ENCODE measurements at regions not wholly inside any gene's neighbourhood (a gene's known extent, or its start where the extent isn't known, plus 50 kb on each side); places are given as distances from the start of the nearest gene placed in this dataset.

GRCh38 chr16:13569986-13570385 lies 350.0 kb upstream of the ERCC4 start:
- no peak for DNase-seq (ENCODE audit: low read depth)
- no peak overlapping the region for H3K4me3 ChIP-seq (ENCODE audit: low read depth, low read length)
- no peak for TF ChIP-seq CTCF (IDR thresholded peaks at IDR 0.05; ENCODE audit: insufficient read depth, low read depth, low read length)

- no peak for DNase-seq (ENCODE audit: low read depth)
- H3K4me3 ChIP-seq (ENCODE audit: low read depth, low read length) = no peak overlapping the region
- TF ChIP-seq CTCF (IDR thresholded peaks at IDR 0.05; ENCODE audit: insufficient read depth, low read depth, low read length) = no peak
Measured at GRCh38 chr16:13571036-13571435, 348.9 kb upstream of the ERCC4 start.

GRCh38 chr16:13573903-13574302 lies 346.1 kb upstream of the ERCC4 start:
- no peak for DNase-seq (ENCODE audit: low read depth)
- no peak for TF ChIP-seq CTCF (IDR thresholded peaks at IDR 0.05; ENCODE audit: insufficient read depth, low read depth, low read length)
- no peak overlapping the region for H3K4me3 ChIP-seq (ENCODE audit: low read depth, low read length)

- DNase-seq (ENCODE audit: low read depth) = no peak
- TF ChIP-seq CTCF (IDR thresholded peaks at IDR 0.05; ENCODE audit: insufficient read depth, low read depth, low read length) = no peak
- H3K4me3 ChIP-seq (ENCODE audit: low read depth, low read length) = no peak overlapping the region
Measured at GRCh38 chr16:13586051-13586450, 333.9 kb upstream of the ERCC4 start.

GRCh38 chr16:13587181-13587580 lies 332.8 kb upstream of the ERCC4 start:
- no peak for DNase-seq (ENCODE audit: low read depth)
- no peak overlapping the region for H3K4me3 ChIP-seq (ENCODE audit: low read depth, low read length)
- TF ChIP-seq CTCF (IDR thresholded peaks at IDR 0.05; ENCODE audit: insufficient read depth, low read depth, low read length) = no peak

GRCh38 chr16:13594823-13595222 lies 325.1 kb upstream of the ERCC4 start:
- H3K4me3 ChIP-seq (ENCODE audit: low read depth, low read length) = no peak overlapping the region
- no peak for TF ChIP-seq CTCF (IDR thresholded peaks at IDR 0.05; ENCODE audit: insufficient read depth, low read depth, low read length)
- DNase-seq (ENCODE audit: low read depth) = no peak

- no peak for TF ChIP-seq CTCF (IDR thresholded peaks at IDR 0.05; ENCODE audit: insufficient read depth, low read depth, low read length)
- no peak overlapping the region for H3K4me3 ChIP-seq (ENCODE audit: low read depth, low read length)
- no peak for DNase-seq (ENCODE audit: low read depth)
Measured at GRCh38 chr16:13606804-13607203, 313.1 kb upstream of the ERCC4 start.

All from fibroblast of villous mesenchyme (primary cell).